DOHH2 (cell line): ENCODE measurements at regions not wholly inside any gene's neighbourhood (a gene's known extent, or its start where the extent isn't known, plus 50 kb on each side); places are given as distances from the start of the nearest gene placed in this dataset.

Experiments used
- H3F3A ChIP-seq: fragments of 200-600 bp; sonication (generic), shearing (Covaris generic); 2 replicates; pipeline ENCODE4 v1.6.0; 2016; ENCODE audit warnings: antibody characterized with exemption, mild to moderate bottlenecking; ENCODE audit not compliant: control insufficient read depth, insufficient read depth
- H3K27ac ChIP-seq: fragments of 200-600 bp; sonication (generic); 2 replicates; pipeline ENCODE4 v1.5.1; 2014; ENCODE audit warnings: low read depth, mild to moderate bottlenecking, low read length, moderate library complexity
- H3K27me3 ChIP-seq: fragments of 200-600 bp; sonication (generic); 2 replicates; pipeline ENCODE4 v1.6.1; 2014; ENCODE audit warnings: mild to moderate bottlenecking, low read length, mixed read lengths; ENCODE audit not compliant: control insufficient read depth
- H3K36me3 ChIP-seq: fragments of 200-600 bp; sonication (generic); 2 replicates; pipeline ENCODE4 v1.6.1; 2014; ENCODE audit warnings: mild to moderate bottlenecking, low read length, moderate library complexity, mixed read lengths; ENCODE audit not compliant: control insufficient read depth
- H3K4me1 ChIP-seq: fragments of 200-600 bp; sonication (generic); 2 replicates; pipeline ENCODE4 v1.6.1; 2014; ENCODE audit warnings: mild to moderate bottlenecking, low read length, mixed read lengths; ENCODE audit not compliant: control insufficient read depth
- H3K4me2 ChIP-seq: fragments of 200-600 bp; sonication (generic); 2 replicates; pipeline ENCODE4 v1.6.0; 2014; ENCODE audit warnings: mild to moderate bottlenecking, low read length, moderate library complexity
- H3K4me3 ChIP-seq: fragments of 200-600 bp; sonication (generic); 2 replicates; pipeline ENCODE4 v1.5.1; 2014; ENCODE audit warnings: mild to moderate bottlenecking, low read length, mixed read lengths
- H3K79me2 ChIP-seq: fragments of 200-600 bp; sonication (generic); 2 replicates; pipeline ENCODE4 v1.6.1; 2014; ENCODE audit warnings: mild to moderate bottlenecking, low read length, mixed read lengths; ENCODE audit not compliant: control insufficient read depth
- H3K9me2 ChIP-seq: fragments of 200-600 bp; sonication (generic); replicated peaks from 2 replicates; pipeline ENCODE4 v1.6.1; 2014; ENCODE audit warnings: mild to moderate bottlenecking, low read length, mixed read lengths; ENCODE audit not compliant: control insufficient read depth
- H3K9me3 ChIP-seq: fragments of 200-600 bp; sonication (generic); 2 replicates; pipeline ENCODE4 v1.6.1; 2014; ENCODE audit warnings: antibody characterized with exemption, low read length, mixed read lengths; ENCODE audit not compliant: control insufficient read depth, insufficient read depth
- H4K20me1 ChIP-seq: fragments of 200-600 bp; sonication (generic); 2 replicates; pipeline ENCODE4 v1.6.0; 2014; ENCODE audit warnings: low read depth, mild to moderate bottlenecking, antibody characterized with exemption, low read length, moderate library complexity; ENCODE audit not compliant: control insufficient read depth, insufficient read depth
- CTCF ChIP-seq: fragments of 200-600 bp; sonication (generic); IDR thresholded peaks from one replicate; pipeline ENCODE4 v1.5.1; 2014; ENCODE audit warnings: antibody characterized with exemption, mild to moderate bottlenecking, low read depth, low read length; ENCODE audit not compliant: poor library complexity, severe bottlenecking
- EZH2phosphoT487 ChIP-seq: fragments of 200-600 bp; sonication (generic); IDR thresholded peaks from 2 replicates; pipeline ENCODE4 v1.6.1; 2017; ENCODE audit warnings: borderline replicate concordance, mild to moderate bottlenecking, antibody characterized with exemption, low read length, moderate library complexity, mixed read lengths

GRCh38 chr7:112881-113280, 79.5 kb upstream of the FAM20C start:
- Histone ChIP-seq H3F3A (no peaks in the 10 kb centered on the region), H4K20me1 (no peaks in the 10 kb centered on the region), H3K4me2 (no peak overlapping the region), H3K79me2 (no peaks in the 10 kb centered on the region), H3K27ac (no peak overlapping the region), H3K27me3 (no peaks in the 10 kb centered on the region), H3K4me1 (no peaks in the 10 kb centered on the region), H3K36me3 (no peaks in the 10 kb centered on the region), H3K4me3 (no peak overlapping the region), H3K9me2 (no peaks in the 10 kb centered on the region), H3K9me3 (peaks cover 16% of the 10 kb centered on the region; the same call in 1 of the 2 replicates)
- TF ChIP-seq CTCF, result no peak
- TF ChIP-seq EZH2phosphoT487, result no peak

GRCh38 chr7:115274-115911, 77.0 kb upstream of the FAM20C start:
- Histone ChIP-seq H3F3A (no peaks in the 10 kb centered on the region), H3K27me3 (no peaks in the 10 kb centered on the region), H3K9me2 (no peaks in the 10 kb centered on the region), H3K27ac (no peak overlapping the region), H3K36me3 (no peaks in the 10 kb centered on the region), H4K20me1 (no peaks in the 10 kb centered on the region), H3K4me1 (no peaks in the 10 kb centered on the region), H3K4me3 (no peak overlapping the region), H3K4me2 (no peak overlapping the region), H3K9me3 (peaks cover 16% of the 10 kb centered on the region; the same call in 1 of the 2 replicates), H3K79me2 (no peaks in the 10 kb centered on the region)
- TF ChIP-seq CTCF (no peak), EZH2phosphoT487 (no peak)

GRCh38 chr7:116188-116981, 76.0 kb upstream of the FAM20C start:
- no peaks in the 10 kb centered on the region for H3K36me3 ChIP-seq
- no peaks in the 10 kb centered on the region for H3K79me2 ChIP-seq
- H3K9me3 ChIP-seq, result peaks cover 15% of the 10 kb centered on the region; the same call in 1 of the 2 replicates
- no peaks in the 10 kb centered on the region for H4K20me1 ChIP-seq
- no peaks in the 10 kb centered on the region for H3K4me1 ChIP-seq
- H3K27me3 ChIP-seq, result no peaks in the 10 kb centered on the region
- H3K9me2 ChIP-seq, result no peaks in the 10 kb centered on the region
- H3K27ac ChIP-seq, result no peak overlapping the region
- no peak overlapping the region for H3K4me2 ChIP-seq
- TF ChIP-seq CTCF (no peak), EZH2phosphoT487 (no peak)
- H3F3A ChIP-seq, result no peaks in the 10 kb centered on the region
- no peak overlapping the region for H3K4me3 ChIP-seq
